D721Med (cell line): ENCODE measurements at regions not wholly inside any gene's neighbourhood (a gene's known extent, or its start where the extent isn't known, plus 50 kb on each side); places are given as distances from the start of the nearest gene placed in this dataset.

Experiments used
- DNase-seq: peaks from one replicate; pipeline ENCODE4 v3.0.0; 2011; ENCODE audit warnings: low spot score; ENCODE audit not compliant: insufficient read length
- FAIRE-seq: peaks from 2 replicates; lab custom pipeline; 2011; peaks lifted over from hg19 to GRCh38; lab: Jason Lieb, UNC
- CTCF ChIP-seq: IDR thresholded peaks from 2 replicates; pipeline ENCODE4 v1.5.1; 2012; ENCODE audit warnings: mild to moderate bottlenecking, control low read depth; ENCODE audit not compliant: insufficient read depth; ENCODE audit errors: missing control alignments

GRCh38 chr10:91705948-91706670 is 73.2 kb upstream of the PPP1R3C start:
- no peak for FAIRE-seq
- TF ChIP-seq CTCF: no peak
- no peak for DNase-seq

GRCh38 chr10:91702620-91703019 is 69.7 kb upstream of the PPP1R3C start:
- FAIRE-seq (no peak), DNase-seq (no peak)

GRCh38 chr10:91700788-91701444 is 68.0 kb upstream of the PPP1R3C start:
- no peak for FAIRE-seq

More at GRCh38 chr10:91702620-91703019, 69.7 kb upstream of the PPP1R3C start:
- no peak for TF ChIP-seq CTCF

GRCh38 chr10:91700273-91700672 is 67.4 kb upstream of the PPP1R3C start:
- DNase-seq (no peak), FAIRE-seq (no peak)
- no peak for TF ChIP-seq CTCF

More at GRCh38 chr10:91700788-91701444, 68.0 kb upstream of the PPP1R3C start:
- TF ChIP-seq CTCF: no peak
- DNase-seq: no peak

GRCh38 chr10:91698258-91698657 is 65.4 kb upstream of the PPP1R3C start:
- TF ChIP-seq CTCF: no peak
- DNase-seq (no peak), FAIRE-seq (no peak)

GRCh38 chr10:91694170-91694794 is 61.4 kb upstream of the PPP1R3C start:
- FAIRE-seq: no peak

More at GRCh38 chr10:91694170-91694794, 61.4 kb upstream of the PPP1R3C start:
- DNase-seq: no peak
- TF ChIP-seq CTCF: peak; percentile 61
